Sciatic nerve (tissue), 2 donors: ENCODE measurements at regions not wholly inside any gene's neighbourhood (a gene's known extent, or its start where the extent isn't known, plus 50 kb on each side); places are given as distances from the start of the nearest gene placed in this dataset.
A peak's percentile ranks its signal among the peaks of the same experiment; 100 is the strongest.
"Not testable (repeated sequence)": the region's sequence is repeated elsewhere in the genome, so short reads cannot be mapped to it uniquely, and the experiment has no call there.

ENCODE experiments used
- ATAC-seq: fragments of 200-7000 bp; cut with Tn5 transposase; one replicate; pipeline ENCODE4 v1.9.1; 2020; ENCODE audit warnings: mild to moderate bottlenecking, moderate library complexity
- DNase-seq: peaks from one replicate; pipeline ENCODE4 v3.0.0-alpha.2; 2020; ENCODE audit warnings: low spot score
- intact Hi-C: fragments of 100-400 bp; cut with DNase I; formaldehyde crosslinking; loops from one replicate; pipeline ENCODE4 v1.14.2; 2022
- donor health status: DM: no; HTN: no; CAD: no.
- donor health status: DM: no; HTN: no; CAD: no.

DNA sequence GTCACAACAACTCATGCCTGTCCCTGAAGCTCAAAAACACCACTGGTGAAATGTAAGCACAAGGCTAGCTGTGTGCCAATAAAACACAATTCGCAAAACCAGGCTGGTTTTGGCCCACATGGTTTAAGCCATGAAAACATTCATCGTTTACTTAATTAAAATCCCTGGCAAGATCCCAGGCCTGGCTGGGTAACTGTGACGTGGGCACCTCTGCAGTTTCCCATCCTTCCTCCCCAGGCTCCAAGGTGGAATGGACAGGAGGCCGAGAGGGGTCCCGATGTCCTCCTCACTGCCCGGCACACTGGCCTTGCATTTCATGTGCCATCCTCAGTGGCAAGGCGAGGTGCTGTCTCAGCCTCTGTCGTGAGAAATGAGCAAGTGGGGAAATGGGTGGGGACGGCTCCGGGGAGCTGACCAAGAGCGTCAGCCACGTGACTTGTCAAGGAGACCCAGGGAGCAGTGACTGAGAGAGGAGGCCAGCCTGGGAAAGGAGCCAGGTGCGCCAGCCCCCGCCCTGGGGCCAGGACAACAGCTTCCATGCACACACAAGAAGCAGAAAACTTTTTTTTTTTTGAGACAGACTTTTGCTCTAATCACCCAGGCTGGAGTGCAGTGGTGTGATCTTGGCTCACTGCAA, 153.1 kb upstream of the RAB4A start:
- ATAC-seq: peak; percentile 59
- DNase-seq: no peak
- intact Hi-C loops: no loop called here

DNA sequence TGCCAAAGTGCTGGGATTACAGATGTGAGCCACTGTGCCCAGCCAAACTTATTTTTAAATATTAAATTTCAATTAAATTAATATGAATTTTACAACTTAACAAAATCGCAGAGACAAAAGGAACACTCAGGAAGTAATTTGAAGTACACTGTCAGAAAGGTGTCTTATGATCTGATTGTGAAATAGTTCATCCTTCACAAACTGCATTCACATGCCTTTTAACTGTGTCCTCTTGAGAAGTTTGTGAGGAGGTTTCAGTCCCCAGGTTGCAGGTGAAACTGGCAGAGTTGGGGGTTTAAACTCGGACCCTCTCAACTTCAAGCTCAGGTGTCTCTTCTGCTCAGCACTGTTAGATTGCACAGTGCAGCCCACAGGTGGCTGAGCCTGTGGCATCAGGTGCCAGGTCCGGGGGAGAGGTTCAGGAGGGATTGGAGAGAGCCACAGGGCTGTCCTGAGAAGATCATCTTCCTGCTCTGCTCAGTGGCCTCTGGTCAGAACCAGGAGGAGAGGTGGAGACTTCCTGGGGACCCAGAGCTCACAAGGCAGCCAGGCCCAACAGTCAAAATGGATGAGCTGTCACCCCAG, 152.3 kb upstream of the RAB4A start:
- DNase-seq: no peak
- intact Hi-C loops: no loop called here
- no peak for ATAC-seq

DNA sequence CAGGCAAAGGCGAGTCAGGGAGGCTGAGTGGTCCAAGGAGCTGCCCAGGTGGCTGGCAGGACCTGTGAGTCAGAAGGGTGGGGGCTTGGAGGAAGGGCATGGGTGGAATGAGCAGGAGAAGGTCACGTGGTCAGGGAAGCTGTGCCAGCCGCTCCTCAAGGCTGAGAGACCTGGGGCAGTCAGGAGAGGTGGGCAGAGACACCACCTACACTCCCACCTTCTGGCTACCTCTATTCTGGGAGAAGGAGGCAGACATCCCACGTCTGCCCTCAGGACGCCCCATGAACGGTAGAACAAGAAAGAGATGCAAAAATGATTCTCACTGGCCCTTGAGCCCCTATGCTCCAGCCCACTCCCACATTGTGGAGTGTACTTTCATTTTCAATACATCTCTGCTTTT, 151.8 kb upstream of the RAB4A start:
- intact Hi-C loops: no loop called here
- DNase-seq: no peak
- no peak for ATAC-seq

DNA sequence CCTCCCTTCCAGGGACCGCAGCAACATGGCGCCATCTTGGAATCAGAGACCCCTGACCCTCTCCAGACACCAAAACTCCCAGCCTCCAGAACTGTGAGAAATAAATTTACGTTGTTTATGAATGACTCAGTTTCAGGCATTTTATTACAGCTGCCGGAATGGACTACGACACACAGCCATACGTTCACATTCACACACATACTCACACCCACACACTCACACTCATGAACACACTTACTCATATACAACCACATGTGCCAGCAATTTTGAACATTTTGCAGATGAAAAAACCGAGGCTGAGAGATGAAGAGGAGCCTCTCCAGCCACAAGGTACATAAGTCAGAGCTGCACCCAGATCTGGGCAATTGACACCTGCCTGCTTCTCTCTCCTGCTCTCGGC, 151.0 kb upstream of the RAB4A start:
- intact Hi-C loops: no loop called here
- ATAC-seq: no peak
- no peak for DNase-seq

DNA sequence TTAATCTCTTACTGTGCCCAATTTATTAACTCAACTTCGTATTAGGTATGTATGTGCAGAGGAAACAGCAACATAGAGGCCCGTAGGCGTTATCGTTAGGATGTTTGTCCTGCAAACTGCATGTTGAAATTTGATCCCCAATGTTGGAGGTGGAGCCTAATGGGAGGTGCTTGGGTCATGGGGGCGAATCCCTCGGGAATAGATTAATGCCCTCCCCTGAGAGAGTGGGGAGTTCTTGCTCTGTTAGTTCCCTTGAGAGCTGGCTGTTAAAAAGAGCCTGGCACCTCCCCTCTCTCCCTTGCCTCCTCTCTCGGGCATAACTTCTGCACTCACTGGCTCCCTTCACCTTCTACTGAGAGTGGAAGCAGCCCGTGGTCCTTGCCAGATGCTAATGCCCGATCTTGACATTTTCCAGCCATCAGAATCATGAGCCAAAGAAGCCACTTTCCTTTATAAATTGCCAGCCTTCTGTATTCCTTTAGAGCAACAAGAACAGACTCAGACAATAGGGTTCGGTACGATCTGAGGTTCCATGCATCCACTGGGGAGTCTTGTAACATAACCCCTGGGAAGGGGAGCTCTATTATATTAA, 149.0 kb upstream of the RAB4A start:
- DNase-seq: no peak
- intact Hi-C loops: no loop called here
- no peak for ATAC-seq

DNA sequence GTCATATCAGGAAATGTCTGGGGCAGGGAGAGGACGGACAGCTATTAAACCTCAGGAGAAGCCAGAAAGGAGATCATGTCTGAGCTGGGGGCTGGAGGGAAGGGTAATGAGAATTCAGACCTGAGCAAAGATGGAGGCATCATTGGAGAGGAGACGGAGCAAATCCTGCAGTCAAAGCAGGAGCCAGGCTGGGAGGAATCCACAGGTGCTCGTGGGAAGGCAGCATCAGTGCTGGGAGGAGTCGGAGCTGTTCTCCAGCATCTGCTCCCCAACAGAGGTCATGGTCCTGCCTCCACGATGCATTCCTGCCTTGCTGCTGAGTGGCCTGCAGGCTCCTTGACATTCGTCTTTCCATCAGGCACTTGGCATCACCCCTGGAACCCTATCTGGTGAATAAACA, 148.3 kb upstream of the RAB4A start:
- ATAC-seq: no peak
- DNase-seq: no peak
- intact Hi-C loops: no loop called here

DNA sequence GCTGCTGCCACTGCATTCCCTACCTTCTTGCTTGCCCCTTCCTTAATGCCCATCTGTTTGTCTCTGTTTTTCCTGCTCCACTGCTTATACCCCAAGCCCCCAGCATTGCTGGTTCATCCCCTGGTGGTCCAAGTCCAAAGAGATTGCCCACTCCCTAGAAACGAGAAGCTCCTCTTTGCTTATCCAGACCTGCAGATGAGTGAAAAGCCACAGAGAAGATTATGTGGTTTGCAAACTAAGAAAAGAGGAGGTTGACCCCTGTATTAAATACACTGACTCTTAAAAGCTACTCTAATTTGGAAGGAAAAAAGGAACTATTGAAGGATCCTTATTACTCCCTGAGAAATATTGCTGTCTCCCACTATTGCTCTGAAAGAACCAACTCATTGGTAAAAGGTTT, 146.8 kb upstream of the RAB4A start:
- no peak for DNase-seq
- intact Hi-C loops: no loop called here
- ATAC-seq: no peak

DNA sequence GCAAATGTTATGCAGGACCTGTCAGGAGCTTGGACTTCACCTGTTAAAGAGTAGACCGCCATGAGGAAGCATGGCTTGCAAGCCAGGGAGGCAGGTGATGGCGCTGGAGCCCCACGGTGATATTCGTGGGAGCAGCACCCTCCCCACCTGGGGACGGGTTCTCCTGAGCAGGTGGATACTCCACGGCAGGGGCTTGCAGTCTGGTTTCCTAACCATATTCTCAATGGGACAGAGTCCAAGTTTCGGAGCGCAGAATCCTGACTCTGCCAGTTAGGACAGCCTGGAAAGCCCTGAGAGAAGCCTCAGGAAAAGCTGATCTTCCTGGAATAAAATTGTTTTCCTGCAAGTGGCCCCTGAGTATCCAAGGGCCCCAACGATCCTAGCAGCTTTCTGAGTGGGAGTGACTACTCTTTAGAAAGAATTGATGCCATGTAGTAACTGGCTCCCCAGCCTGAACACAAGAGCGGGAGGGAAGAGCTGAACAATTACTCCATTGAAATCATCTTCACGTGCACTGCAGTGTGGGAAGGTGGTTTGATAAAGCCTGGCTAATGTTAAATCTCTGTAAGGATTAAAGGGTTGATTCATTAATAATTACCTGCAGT, 146.3 kb upstream of the RAB4A start:
- ATAC-seq: no peak
- DNase-seq: no peak
- intact Hi-C loops: no loop called here

DNA sequence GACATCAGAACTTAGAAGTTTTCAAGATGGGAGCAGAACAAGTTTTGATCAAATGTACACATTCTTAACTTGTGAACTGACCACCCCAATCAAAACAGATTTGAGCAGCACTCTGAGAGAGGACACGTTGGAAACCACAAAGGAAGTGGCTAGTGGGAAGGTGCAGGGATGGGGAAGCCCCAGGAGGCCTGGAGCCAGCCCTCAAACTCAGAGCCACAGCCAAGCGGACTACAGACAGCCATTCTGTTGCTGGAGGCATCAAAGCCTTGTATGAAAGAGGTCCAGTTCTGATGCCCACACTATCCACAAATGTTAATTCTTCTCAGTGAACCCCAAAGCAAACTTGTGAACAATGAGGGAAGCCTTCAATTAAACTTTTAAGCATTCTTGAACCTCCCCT, 143.6 kb upstream of the RAB4A start:
- DNase-seq: no peak
- intact Hi-C loops: no loop called here
- peak; percentile 25 for ATAC-seq

DNA sequence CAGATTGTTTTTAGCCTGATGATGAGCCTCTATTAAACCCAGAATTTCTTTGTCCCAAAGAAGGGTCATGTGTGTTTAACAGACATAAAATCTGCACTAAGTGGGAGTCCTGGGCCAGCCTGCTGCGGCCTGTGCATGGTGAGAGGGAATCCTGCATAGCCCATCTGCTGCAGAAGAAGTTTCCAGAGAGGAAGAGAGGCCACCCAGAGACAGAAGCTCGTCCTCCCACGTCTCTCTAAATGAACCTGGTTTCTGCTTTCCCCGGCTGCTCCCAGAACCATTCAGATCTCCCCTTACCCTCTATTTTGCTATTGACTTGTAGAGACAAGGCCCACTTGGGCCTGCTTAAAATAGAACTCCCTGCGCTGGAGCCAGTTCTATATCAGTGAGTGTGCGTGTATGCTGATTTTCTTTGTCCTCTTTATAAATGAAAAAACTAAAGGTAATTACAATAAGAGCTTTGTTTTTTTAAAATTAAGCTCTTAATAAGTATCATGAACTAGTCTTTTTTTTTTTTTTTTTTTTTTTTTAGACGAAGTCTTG, 142.8 kb upstream of the RAB4A start:
- ATAC-seq: no peak
- DNase-seq: no peak
- intact Hi-C loops: no loop called here

DNA sequence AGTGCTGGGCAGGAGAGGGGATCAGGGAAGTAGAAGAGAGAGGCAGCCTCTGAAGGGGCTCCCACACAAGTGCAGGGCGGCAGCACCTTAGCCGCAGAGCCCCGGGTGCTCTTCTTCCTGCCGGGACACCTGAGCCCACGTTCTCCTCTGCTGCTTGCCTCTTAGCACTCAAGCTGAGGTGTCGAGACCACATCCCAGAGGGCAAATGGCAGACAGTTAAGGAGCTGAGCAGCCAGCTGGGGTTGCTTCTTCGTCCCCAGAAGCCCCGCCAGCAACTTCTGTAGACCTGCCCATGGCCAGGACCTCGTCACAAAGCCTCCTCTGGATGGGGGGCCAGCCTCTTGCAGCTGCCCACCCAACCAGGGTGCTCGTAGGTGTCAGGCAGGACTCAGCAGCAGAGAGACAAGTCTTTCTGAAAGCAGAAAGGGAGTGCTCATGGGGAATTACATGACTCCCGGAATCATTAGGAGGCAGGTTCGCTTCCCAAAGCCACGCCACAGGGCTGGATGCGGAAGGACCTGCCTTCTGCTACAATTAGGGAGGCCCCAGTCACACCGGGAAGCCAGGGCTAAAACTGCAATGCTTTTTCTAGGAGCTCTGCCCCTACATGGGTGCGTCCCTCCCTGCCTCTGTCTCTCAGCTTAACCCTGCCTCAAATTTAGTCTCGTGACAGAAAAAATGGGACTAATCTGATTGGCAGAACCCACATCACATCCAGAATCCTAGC, 141.4 kb upstream of the RAB4A start:
- peak; percentile 10 for ATAC-seq
- intact Hi-C loops: no loop called here
- no peak for DNase-seq

DNA sequence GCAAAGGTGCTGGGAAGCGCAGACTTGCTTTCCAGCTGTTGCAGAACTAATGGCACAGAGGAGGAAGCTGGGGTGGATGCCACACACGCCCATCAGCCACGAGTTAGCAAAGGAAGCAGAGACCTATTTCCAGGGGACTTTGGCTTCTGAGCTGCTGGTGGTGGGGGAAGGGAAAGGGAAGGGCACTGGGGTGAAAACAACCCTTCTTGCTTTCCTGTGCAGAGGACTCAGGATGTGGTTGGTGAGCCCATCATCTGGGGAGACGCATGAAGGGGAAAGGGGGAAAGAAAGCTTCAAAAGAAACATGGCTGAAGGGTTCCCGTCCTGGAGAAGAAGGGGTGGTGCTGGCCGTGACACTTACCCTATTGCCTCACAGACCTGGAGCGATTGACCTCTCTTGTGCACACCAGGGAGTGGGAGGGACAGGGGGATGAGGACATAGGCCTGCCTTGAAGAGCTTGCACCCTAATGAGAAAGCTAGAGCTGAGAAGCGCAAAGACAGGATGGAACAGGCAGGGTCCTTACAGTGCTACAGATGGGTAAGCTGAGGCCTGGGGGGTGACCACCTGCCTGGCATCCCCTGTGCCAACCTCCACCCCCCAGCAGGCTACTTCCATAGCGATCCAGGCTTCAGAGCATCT, 140.8 kb upstream of the RAB4A start:
- ATAC-seq (peak; percentile 63), DNase-seq (no peak)
- intact Hi-C loops: no loop called here

DNA sequence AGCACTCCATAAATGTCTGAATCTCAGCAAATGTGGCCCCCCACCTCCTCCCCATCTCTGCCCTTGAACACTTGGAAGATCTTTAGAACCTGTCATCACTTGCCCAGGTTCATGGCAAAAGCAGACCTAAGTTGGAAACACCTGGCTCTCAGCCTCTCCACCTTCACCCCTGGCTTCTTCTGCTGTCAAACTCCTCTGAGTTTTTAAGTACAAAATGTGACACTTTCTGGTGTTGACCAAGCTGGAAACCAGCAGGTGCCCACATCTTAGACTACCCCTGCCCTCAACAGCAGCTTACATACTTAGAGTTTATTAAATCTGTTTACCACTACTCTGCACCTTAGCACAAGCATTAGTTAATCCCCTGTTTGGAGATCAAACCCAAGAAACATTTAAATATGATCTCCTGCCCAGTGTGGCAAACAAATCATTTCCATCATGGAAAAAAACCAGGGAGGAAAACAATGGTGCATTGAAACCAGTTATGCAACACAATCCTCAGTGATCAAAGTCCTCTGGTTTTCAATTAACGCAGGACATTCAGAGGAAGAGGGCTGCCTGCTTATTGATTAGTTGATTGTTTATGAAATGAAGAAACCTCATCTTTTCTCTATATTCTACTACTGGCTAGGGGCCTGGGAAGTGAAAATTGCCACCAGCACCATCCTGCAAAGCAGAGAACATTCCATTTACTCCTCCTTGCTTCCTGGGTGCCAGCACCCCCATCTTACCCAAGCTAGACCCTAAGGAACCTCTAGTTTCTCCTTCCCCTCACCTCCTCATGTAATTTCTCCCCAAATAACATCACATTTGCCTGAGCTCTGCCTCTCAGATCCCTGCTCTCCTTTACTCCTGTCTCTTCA, 139.4 kb upstream of the RAB4A start:
- intact Hi-C loops: no loop called here
- ATAC-seq (peak; percentile 40), DNase-seq (no peak)

DNA sequence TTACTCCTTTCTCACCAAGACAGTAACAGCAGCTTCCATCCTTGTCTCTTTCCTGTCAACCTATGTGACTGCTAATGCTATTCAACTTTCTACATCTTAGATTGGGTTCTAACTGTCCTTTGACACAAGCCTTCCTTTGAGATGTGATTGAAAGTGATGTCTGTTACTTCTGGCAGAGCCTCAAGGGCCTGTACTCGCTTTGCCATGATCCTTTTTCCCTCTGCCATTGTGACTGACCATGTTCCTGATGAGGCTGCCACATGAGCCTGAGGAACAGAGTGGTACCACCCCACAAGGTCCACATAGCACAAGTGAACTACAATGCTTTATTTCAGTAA, 138.8 kb upstream of the RAB4A start:
- ATAC-seq (no peak), DNase-seq (no peak)
- intact Hi-C loops: no loop called here

DNA sequence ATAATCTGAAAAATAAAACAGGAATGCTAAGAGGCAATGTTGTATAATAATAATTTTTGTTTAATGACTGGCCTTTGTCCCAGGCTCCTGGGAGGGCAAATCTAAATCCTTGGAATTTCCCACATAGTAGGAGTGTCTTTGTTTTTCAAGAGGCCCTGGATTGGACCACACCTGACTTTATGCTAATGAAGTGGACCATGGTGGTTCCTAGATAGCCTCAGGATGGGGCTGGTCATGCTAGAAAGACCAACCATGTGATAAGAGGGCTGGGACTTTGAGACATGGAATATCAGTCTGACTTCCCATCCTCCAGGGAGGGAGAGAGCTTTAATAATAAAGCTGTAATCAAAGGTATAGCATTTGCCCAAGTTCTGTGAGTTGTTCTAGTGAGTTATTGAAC, 138.2 kb upstream of the RAB4A start:
- DNase-seq: no peak
- no peak for ATAC-seq
- intact Hi-C loops: no loop called here

DNA sequence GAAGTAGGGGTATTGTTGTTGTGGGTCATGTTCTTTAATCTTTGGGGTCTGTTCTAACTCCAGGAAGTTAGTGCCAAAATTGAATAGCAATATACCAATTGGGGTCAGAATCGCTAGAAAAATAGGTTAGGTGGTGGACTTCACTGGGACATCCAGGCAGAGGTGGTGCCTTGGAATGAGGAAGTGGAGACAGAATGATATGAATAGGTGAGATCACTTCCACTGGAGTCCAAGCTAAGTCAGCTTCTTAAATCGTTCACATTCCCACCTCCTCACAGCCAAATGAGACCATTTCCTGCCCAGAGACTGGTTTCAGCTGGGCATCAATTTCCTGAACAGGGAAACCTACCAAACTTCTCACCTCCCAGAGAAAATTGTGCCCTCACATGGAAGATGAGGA, 137.8 kb upstream of the RAB4A start:
- no peak for ATAC-seq
- intact Hi-C loops: no loop called here
- DNase-seq: no peak

DNA sequence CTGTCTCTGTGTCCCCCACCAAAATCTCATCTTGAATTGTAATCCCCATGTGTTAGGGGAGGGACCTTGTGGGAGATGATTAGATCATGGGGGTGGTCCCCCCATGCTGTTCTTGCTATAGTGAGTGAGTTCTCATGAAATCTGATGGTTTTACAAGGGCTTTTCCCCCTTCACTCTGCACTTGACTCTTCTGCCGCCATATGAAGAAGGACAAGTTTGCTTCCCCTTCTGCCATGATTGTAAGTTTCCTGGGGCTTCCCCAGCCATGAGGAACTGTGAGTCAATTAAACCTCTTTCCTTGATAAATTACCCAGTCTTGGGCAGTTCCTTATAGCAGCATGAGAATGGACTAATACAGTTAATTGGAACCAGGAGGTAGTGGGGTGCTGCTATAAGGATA, 137.1 kb upstream of the RAB4A start:
- DNase-seq: no peak
- intact Hi-C loops: no loop called here
- no peak for ATAC-seq

DNA sequence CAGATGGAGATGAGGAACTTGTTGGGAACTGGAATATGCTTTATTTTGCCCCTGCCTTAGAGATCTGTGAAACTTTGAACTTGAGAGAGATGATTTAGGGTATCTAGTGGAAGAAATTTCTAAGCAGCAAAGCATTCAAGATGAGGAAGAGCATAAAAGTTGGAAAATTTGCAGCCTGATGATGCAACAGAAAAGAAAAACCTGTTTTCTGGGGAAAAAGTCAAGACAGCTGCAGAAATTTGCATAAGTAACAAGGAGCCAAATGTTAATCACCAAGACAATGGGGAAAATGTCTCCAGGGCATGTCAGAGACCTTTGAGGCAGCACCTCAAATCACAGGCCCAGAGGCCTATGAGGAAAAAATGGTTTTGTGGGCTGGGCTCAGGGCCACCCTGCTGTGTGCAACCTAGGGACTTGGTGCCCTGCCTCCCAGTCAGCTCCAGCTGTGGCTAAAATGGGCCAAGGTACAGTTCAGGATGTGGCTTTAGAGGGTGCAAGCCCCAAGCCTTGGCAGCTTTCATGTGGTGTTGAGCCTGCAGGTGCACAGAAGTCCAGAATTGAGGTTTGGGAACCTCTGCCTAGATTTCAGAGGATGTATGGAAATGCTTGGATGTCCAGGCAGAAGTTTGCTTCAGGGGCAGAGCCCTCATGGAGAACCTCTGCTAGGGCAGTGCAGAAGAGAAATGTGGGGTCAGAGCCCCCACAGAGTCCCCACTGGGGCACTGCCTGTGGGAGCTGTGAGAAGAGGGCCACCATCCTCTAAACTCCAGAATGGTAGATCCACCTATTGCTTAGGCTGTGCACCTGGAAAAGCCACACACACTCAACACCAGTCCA, 136.3 kb upstream of the RAB4A start:
- ATAC-seq, DNase-seq: not testable (repeated sequence)

More for the DNA sequence above, 136.3 kb upstream of the RAB4A start:
- intact Hi-C loops: not testable (repeated sequence)
